C4-2B (cell line): ENCODE measurements at regions not wholly inside any gene's neighbourhood (a gene's known extent, or its start where the extent isn't known, plus 50 kb on each side); places are given as distances from the start of the nearest gene placed in this dataset.

Experiments used
- ZFX ChIP-seq: fragments of 450-650 bp; IDR thresholded peaks from 2 replicates; pipeline ENCODE4 v1.6.1; 2017
- TF ChIP-seq, protein P1 (sequence below): fragments of 450-650 bp; conservative IDR thresholded peaks from 2 replicates; pipeline ENCODE4 v1.5.1; 2017; ENCODE audit warnings: mild to moderate bottlenecking

DNA sequence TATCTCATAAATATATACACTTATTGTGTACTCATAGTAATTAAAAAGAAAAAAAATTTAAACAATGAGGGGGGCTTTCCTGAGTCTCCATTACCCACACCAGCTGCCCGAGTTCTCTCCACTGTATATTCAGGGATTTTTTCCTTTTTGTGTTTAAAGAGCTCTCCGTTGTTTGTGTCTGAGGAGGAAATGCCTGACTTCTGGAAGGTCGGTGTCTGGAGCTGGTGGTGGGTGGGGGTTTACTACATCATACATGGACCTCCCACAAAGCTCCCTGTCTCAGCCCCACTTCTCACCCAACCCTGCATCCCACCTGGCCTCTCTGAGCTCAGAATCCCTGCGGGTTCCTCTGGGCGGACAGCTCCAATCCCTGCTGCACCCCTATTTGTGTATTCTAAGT is 64.1 kb upstream of the ETV3 start:
- TF ChIP-seq, protein P1, sequence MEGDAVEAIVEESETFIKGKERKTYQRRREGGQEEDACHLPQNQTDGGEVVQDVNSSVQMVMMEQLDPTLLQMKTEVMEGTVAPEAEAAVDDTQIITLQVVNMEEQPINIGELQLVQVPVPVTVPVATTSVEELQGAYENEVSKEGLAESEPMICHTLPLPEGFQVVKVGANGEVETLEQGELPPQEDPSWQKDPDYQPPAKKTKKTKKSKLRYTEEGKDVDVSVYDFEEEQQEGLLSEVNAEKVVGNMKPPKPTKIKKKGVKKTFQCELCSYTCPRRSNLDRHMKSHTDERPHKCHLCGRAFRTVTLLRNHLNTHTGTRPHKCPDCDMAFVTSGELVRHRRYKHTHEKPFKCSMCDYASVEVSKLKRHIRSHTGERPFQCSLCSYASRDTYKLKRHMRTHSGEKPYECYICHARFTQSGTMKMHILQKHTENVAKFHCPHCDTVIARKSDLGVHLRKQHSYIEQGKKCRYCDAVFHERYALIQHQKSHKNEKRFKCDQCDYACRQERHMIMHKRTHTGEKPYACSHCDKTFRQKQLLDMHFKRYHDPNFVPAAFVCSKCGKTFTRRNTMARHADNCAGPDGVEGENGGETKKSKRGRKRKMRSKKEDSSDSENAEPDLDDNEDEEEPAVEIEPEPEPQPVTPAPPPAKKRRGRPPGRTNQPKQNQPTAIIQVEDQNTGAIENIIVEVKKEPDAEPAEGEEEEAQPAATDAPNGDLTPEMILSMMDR: no peak
- no peak for TF ChIP-seq ZFX
